ENCODE measurements at regions not wholly inside any gene's neighbourhood (a gene's known extent, or its start where the extent isn't known, plus 50 kb on each side); places are given as distances from the start of the nearest gene placed in this dataset.

GRCh38 chr1:68551459-68551858, 54.6 kb upstream of the DEPDC1 start:
- in situ Hi-C loops (cut with HindIII; ENCODE audit: low sequenced_read_pairs): no loop called here

DNA sequence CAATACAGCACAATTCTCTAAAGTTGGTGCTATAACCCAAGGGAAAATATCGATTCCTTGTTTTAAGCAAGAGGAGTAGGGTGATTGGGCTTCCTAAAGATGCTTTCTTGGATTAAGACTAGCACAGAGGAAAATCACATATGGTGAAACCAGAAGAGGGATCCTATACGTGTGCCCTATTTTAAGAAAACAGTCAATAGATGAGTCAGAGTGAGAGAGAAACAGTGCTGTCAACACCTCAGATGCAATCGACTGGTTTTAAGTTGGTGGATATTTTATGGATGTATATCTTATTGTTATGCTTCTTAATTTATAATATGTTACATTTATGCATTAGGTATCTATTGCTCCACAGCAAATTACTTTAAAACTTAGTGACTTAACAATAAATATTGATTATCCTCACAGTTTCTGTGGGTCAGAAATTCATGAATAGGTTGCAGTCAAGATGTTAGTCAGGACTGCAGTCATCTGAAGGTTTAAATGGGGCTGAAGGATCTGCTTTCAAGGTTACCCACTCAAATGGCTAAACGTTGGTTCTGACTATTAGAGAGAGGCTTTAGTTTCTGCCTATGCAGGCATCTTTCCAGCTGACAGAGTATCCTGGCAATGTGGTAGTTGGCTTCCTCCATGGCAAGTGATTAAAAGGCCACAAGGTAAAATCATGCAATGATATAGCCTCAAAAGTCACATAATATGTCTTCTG, 61.6 kb upstream of the DEPDC1 start:
- in situ Hi-C loops (cut with HindIII; ENCODE audit: low sequenced_read_pairs): no loop called here

- in situ Hi-C loops (cut with HindIII; ENCODE audit: low sequenced_read_pairs): no loop called here
Measured at GRCh38 chr1:68565923-68566322, 69.0 kb upstream of the DEPDC1 start.

- in situ Hi-C loops (cut with HindIII; ENCODE audit: low sequenced_read_pairs): no loop called here
Measured at GRCh38 chr1:68570871-68571270, 74.0 kb upstream of the DEPDC1 start.

- in situ Hi-C loops (cut with HindIII; ENCODE audit: low sequenced_read_pairs): no loop called here
Measured at GRCh38 chr1:68571454-68572235, 74.8 kb upstream of the DEPDC1 start.

DNA sequence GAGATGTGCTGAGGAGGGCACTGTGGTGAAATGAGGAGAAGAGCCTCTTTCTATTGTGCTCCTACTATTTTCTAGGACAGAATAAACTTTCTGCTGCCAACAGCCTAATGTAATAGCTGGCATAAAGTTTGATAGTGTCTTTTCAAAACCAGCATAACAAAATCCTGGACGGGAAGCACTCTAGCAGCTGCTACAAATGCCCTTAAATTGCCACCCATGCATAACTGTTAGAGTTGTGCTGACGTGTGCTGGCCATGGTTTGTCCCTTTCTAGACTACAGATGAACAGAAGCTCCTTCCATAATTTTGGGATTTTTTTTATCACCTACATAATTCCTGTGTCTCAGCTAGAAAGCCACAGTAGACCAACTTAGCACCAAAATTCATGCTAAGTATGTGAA, 88.5 kb upstream of the DEPDC1 start:
- in situ Hi-C loops (cut with HindIII; ENCODE audit: low sequenced_read_pairs): no loop called here

- in situ Hi-C loops (cut with HindIII; ENCODE audit: low sequenced_read_pairs): no loop called here
Measured at GRCh38 chr1:68586766-68587165, 89.9 kb upstream of the DEPDC1 start.

- in situ Hi-C loops (cut with HindIII; ENCODE audit: low sequenced_read_pairs): no loop called here
Measured at GRCh38 chr1:68588304-68588703, 91.4 kb upstream of the DEPDC1 start.

DNA sequence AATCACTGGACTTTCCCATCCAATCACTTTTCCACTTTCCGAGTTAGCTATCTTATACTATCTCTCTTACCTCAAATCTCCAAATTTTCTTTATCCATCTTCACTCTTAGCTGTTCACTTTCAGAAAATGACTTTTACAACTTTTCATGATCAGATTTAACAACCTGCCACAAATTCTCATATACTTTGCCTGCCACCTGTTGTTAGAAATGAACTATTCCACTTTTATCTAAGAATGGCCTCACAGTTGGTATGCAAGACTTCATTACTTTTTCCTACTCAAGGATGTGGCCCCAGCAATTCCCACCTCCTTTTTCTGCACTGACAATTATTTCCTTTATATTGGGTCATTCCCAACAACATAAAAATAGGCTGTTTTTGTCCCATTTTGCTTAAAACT, 93.6 kb upstream of the DEPDC1 start:
- in situ Hi-C loops (cut with HindIII; ENCODE audit: low sequenced_read_pairs): no loop called here

- in situ Hi-C loops (cut with HindIII; ENCODE audit: low sequenced_read_pairs): no loop called here
Measured at GRCh38 chr1:68594851-68595250, 98.0 kb upstream of the DEPDC1 start.

GRCh38 chr1:68600049-68600661, 103.3 kb upstream of the DEPDC1 start:
- in situ Hi-C loops (cut with HindIII; ENCODE audit: low sequenced_read_pairs): no loop called here

GRCh38 chr1:68608289-68608688, 111.4 kb upstream of the DEPDC1 start:
- in situ Hi-C loops (cut with HindIII; ENCODE audit: low sequenced_read_pairs): no loop called here

- in situ Hi-C loops (cut with HindIII; ENCODE audit: low sequenced_read_pairs): no loop called here
Measured at GRCh38 chr1:68615312-68615711, 118.4 kb upstream of the DEPDC1 start.

DNA sequence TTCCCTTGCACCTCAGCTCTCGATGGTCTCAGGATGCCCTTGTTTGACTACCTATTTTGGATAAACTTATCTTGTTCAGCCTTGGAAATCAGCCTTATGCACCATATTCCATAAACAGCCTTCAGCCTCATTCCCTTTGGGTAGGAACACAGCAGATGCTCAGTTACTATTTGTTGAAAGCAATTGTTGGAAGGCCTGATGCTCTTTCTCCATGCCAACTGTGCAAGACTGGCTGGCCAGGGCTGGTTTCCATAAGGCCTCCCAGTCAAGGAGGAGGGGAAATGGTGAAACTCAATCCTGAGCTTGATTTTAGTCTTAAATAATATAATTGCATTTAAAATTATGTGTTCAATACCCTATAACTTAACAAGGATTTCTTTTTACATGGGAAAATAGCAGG, 121.1 kb upstream of the DEPDC1 start:
- in situ Hi-C loops (cut with HindIII; ENCODE audit: low sequenced_read_pairs): no loop called here

DNA sequence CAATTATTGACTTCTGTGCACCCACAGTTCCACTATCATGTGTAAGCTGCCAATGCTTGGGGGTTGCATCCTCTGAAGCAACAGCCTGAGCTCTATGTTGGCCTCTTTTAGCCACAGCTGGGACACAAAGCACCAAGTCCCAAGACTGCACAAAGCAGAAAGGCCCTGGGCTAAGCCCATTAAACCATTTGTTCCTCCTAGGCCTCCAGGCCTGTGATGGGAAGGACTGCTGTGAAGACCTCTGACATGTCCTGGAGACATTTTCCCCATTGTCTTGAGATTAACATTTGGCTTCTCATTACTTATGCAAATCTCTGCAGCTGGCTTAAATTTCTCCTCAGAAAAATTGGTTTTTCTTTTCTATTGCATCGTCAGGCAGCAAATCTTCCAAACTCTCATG, 123.7 kb upstream of the DEPDC1 start:
- in situ Hi-C loops (cut with HindIII; ENCODE audit: low sequenced_read_pairs): no loop called here

DNA sequence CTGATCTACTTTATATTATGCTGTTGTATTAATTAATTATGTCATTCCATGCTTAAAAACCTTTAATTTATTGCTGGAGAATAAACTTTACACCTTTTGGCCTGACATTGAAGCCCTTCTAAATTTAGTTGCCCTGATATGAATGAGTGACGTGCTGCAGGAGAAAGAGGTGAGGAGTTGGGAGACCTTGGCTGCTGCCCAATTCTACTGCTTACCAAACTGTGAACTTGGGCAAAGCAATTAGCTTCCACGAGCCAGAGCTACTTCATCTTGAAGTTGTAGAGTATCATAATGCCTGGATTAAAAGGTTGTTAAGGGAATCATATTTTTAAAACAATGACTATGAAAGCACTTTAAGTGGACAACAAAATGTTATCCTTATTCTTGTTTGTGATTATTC, 126.8 kb upstream of the DEPDC1 start:
- in situ Hi-C loops (cut with HindIII; ENCODE audit: low sequenced_read_pairs): no loop called here

DNA sequence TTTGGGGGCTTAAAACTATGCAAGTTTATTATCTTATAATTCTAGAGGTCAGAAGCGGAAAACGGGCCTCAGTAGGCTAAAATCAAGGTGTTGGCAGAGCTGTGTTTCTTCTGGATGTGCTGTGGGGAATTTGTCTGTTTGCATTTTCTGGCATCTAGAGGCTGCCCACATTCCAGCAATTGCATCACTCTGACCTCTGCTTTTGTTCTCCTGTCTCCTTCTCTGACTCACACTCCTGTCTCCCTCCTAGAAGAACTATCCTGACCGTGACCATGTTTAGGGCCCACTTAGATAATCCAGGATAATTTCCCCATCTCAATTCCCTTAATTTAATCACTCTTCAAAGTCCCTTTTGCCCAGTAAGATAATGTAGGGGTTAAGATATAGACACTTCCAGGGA, 127.4 kb upstream of the DEPDC1 start:
- in situ Hi-C loops (cut with HindIII; ENCODE audit: low sequenced_read_pairs): no loop called here

DNA sequence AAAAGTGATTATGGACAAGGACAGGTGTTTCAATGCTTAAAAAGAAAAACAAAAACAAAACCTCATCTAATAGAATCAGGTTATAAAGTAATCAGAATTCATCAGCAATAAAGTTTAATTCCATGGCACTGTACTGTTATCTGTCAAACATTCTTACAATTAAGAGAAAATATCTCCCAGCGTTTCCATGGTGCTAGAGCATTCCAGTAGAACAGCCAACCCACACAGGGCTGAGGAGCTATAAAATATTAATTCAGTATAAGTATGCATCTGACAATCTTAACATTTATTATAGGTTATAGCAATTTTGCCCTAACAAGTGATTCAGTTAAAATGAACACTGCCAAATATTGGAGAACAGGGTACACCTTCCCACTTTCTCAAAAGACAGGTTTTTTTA, 128.7 kb upstream of the DEPDC1 start:
- in situ Hi-C loops (cut with HindIII; ENCODE audit: low sequenced_read_pairs): no loop called here

DNA sequence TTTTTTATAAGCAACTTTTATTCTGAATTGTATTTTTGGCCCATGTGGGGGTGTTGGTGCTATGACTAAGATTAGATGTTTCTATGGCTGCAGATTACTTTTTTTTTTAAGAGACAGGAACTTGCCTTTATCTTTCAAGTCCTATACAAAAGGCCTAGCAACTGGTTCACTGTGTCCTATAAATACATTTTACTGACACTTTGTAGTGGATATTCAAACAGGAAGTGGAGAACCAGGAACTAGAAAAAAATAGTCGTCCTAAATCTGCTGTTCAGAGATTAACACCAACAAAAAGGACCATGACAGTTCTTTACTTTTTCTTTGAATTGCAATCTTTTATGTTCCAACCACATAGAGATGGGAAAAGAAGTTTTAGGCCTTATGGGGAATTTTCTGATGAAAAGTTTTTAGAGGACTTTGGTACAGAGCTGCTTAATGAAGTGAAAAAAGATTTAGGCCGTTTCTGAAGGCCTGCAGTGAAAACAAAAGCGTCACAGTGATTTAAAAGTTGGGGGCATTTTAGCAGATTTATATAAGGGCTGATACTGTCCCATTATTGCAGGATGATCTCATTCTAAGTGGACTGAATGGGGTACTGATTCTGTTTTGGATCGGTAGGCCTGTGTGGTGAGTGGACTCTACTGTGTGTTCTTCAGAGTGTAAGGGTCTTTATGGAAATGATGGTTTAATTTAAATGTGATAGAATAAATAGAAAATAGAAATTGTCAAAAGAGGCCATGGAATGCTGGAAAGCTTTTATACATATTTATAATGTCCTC, 136.4 kb upstream of the DEPDC1 start:
- in situ Hi-C loops (cut with HindIII; ENCODE audit: low sequenced_read_pairs): no loop called here

GRCh38 chr1:68644504-68644903, 147.6 kb upstream of the DEPDC1 start:
- in situ Hi-C loops (cut with HindIII; ENCODE audit: low sequenced_read_pairs): no loop called here

GRCh38 chr1:68651115-68651514, 154.2 kb upstream of the DEPDC1 start:
- in situ Hi-C loops (cut with HindIII; ENCODE audit: low sequenced_read_pairs): no loop called here
